Right renal pelvis (tissue), 4 donors: ENCODE measurements at regions not wholly inside any gene's neighbourhood (a gene's known extent, or its start where the extent isn't known, plus 50 kb on each side); places are given as distances from the start of the nearest gene placed in this dataset.

Experiments used
- DNase-seq, 4 donors: peaks; one replicate each; pipeline ENCODE4 v3.0.0-alpha.2; 2013; ENCODE audit warnings: low read depth in 4 of 4, low spot score in 3 of 4, missing footprints in 1 of 4

DNA sequence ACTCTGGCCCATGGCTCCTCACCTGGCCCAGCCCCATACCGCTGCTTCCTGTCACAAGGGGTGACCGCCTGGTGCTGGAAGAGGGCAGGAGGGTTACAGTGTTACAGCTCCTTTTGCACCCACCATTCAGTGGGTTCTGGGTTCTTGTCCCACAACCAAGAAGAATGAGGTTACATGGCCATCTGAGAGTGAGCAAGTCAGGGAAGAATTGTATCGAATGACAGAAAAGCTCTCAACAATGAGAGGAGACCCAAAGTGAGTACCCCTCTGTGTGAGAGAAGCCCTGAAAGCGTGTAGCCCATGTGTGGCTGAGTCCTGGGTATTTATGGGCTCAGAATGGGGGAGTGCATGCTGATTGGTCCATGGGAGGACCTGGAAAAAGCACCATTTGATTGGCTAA is 888.5 kb downstream of the ADGRL2 start:
- DNase-seq = no peak

GRCh38 chr1:82686774-82687173 is 886.0 kb downstream of the ADGRL2 start:
- no peak for DNase-seq

GRCh38 chr1:82646888-82647287 is 846.2 kb downstream of the ADGRL2 start:
- DNase-seq = no peak

GRCh38 chr1:82646336-82646735 is 845.6 kb downstream of the ADGRL2 start:
- DNase-seq = no peak

GRCh38 chr1:82644186-82644915 is 843.6 kb downstream of the ADGRL2 start:
- no peak for DNase-seq

DNA sequence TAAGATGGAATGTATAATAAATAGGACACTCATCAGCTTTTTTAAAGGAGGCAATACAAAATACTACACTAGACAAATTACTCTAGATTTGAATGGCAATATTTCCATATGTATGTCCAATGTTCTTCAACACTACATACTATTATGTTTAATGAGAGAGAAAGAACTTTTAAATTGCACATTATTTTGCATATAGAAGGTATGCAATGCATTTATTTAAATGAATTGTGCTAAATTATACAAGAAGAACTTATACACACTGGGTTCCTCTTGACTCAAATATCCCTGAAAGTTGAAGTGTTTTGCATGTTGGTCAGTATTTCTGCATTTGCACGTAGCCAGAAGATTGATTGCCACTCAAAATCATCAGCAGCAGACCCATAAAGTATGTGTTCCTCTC is 839.6 kb downstream of the ADGRL2 start:
- DNase-seq = no peak

GRCh38 chr1:82634266-82634665 is 833.5 kb downstream of the ADGRL2 start:
- DNase-seq = no peak

GRCh38 chr1:82632155-82632554 is 831.4 kb downstream of the ADGRL2 start:
- no peak for DNase-seq

DNA sequence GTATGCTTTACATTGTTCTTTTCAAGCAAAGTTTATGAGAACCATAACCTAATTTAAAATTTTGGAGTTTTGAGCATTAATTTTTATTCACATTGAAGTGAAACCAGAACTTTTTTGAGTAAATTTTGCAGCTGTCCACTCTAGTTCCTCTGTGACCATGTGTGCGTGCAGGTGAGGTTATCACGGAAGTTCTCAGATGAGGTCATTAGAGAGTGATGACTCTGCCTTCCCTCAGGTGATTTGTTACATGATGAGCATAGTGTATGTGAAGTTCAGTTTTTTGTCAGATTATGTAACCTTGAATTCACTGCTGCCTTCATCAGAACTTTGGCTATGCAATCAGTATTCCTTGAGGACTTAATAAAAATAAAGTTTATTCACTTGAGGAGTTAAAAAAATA is 828.2 kb downstream of the ADGRL2 start:
- no peak for DNase-seq

GRCh38 chr1:82625537-82625936 is 824.8 kb downstream of the ADGRL2 start:
- no peak for DNase-seq

DNA sequence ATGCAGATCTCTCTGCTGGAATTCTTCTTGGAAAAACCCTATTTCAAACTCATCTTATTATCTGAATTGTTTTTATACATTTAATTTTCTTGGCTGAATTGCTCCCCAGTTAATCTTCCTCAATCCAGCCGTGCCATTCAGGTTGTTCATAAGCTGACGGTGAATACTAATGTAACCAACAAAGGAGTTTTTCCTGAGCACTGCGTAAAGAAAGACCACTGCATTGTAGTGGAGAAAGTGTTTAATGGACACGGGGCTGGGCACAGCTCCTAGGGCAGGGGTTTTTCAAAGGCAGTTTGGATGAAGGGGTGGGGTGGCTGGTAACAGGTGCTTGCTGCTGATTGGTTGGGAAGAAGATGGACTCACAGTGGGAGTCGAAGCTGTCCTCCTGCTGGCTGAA is 820.3 kb downstream of the ADGRL2 start:
- DNase-seq = no peak

DNA sequence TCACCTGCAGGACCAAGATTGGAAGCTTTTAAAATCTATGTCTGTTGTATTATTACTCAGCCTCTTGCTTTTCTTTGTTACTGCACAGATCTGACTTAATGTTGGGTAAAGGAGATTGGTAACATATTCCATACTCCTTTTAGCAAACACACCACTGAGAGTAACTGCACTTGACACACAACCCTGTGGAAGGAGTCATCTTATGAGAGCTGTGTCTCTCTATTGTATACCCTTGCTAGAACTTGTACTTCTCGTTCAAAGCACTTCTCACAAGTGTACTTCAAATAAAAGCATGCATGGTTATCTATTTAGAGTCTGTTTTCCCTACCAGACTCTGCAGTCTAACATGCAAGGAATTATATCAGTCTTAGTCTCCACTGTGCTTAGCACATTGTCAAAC is 813.4 kb downstream of the ADGRL2 start:
- no peak for DNase-seq

- no peak for DNase-seq
These were observed 812.3 kb downstream of the ADGRL2 start for GRCh38 chr1:82612986-82613385.

DNA sequence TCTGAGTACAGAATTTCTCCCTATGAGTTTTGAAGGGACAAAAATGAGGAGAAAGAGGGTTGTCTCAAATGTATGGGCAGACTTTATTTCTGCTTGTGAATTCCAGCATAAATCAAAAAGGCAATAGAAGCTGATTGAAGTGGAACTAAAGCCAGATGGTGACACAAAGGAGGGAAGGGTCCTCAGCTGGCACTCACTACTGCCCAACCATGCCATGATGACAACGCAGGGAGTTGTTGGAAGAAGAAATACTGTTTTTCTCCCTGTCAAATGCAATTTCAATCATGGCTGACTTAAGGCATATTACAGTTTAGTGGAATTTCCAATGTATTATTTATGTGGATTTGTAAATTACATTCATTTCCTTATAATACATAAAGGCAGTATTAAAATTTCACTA is 805.8 kb downstream of the ADGRL2 start:
- DNase-seq = no peak

DNA sequence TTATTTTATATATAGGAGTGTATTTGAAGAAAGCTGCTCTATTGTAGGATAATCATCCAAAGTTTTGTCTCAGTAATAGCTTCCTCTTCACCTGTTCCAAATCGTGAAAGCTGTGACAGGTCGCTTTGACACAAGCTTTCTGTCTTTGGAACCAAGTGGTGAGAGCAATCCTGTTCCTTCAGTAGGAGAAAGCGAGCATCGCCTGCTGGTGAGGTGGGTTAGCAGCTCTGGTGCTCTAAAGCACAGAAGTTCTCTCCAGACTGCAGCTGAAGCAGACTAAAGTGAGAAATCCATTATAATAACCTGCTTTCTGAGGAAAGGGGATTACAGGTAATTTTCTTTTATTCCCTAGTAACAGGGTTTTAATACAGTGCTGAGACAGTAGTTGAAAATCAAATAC is 803.8 kb downstream of the ADGRL2 start:
- no peak for DNase-seq

- no peak for DNase-seq
These were observed 799.6 kb downstream of the ADGRL2 start for GRCh38 chr1:82600314-82600713.

GRCh38 chr1:82598812-82599211 is 798.1 kb downstream of the ADGRL2 start:
- DNase-seq = no peak

DNA sequence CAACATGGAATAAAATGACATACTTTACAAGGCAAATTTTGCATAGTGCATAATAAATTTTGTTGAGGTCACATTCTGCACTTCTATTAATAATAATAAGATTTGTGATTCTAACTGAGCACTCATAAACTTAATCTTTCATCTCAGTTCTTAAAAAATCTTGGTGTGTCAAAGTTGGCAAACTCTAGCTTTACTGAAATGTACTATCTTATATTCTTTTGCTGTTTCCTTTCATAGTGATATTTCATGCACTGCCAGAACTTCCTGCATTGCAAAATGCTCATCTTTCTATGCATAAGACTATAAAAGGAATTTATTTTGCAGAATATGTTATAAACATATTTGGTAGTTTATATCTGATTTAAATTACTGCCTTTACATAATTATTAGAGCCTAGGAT is 797.6 kb downstream of the ADGRL2 start:
- no peak for DNase-seq

DNA sequence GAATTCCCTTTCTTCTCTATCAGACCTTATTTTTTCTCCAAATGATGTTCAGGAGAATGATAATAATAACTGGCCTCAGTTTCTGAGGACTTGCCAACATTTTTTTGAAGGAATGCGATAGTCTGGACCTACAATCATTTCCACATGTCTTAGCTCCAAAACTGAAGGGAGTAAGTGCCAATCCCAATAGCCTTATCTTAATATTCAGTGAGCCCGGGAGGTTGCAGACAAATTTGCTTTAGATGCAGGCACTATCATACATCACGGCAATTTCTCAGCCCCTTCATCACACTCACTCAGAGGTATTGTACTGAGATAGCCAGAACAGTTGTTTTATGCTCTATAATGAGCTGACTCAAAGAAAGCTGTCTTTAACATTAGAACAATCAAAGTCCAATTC is 796.9 kb downstream of the ADGRL2 start:
- DNase-seq = no peak

DNA sequence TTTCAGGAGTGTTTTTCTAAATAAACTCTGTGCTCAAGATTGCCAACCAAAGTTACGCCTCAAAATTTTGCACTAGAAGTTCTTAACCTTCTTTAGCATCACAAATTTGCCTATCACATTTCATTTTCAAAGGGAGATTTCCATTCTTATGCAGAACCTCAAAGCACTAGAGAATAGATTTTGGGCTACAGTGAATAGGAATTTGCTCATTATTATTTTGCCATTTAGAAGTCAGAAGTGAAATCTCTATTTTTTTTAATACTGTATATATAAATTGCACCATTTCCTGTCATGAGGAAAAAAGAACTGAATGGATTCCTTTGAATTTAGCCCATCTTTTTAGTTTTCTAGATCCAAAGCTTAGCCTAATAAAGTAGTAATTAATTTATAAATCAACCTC is 796.4 kb downstream of the ADGRL2 start:
- DNase-seq = no peak

DNA sequence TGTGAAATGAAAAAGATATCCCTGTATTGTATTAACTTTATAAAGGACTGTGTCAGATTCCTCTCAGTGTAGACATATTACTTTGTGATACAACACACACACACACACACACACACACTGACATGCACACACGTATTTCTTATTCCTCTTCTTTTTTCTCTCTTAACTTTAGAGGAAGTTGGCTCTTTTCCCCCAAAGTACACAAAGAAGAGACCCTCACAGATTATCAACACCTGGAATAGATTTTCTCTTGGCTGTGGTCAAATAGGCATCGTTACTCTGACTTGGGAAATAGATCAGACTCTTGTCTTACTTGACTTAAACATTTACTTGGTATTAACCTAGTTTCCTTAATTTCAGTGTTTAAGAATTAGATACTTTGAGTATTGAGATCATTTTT is 792.8 kb downstream of the ADGRL2 start:
- no peak for DNase-seq

DNA sequence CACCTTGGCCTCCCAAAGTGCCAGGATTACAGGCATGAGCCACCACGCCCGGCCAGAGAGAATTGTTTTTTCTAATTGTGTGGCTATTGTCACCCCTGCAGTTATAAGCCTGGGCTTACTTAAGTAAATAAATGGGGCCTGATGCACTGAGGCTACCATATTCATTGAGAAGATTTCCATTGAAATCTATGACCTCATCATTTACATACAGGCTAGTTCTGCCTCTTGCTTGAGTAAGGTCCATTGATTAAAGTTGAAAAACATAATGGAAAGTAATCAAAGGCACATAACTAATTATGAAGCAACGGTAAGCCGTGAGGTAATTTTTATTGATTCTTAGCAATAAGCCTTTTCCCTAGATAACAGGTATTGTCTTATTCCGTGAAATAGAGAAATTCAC is 788.9 kb downstream of the ADGRL2 start:
- no peak for DNase-seq

- no peak for DNase-seq
These were observed 786.6 kb downstream of the ADGRL2 start for GRCh38 chr1:82587371-82587770.
